T-helper 1 cell (primary cell): ENCODE measurements at regions not wholly inside any gene's neighbourhood (a gene's known extent, or its start where the extent isn't known, plus 50 kb on each side); places are given as distances from the start of the nearest gene placed in this dataset.
"Not testable (repeated sequence)": the region's sequence is repeated elsewhere in the genome, so short reads cannot be mapped to it uniquely, and the experiment has no call there.

Source experiments
- DNase-seq, 5 donors: peaks; one replicate each; pipeline ENCODE4 v3.0.0-alpha.2; 2012 to 2020

- DNase-seq = not testable (repeated sequence)
Observed at GRCh38 chr1:223952801-223953200, 107.1 kb upstream of the TP53BP2 start.

- not testable (repeated sequence) for DNase-seq
Observed at GRCh38 chr1:223951551-223951950, 105.8 kb upstream of the TP53BP2 start.

- not testable (repeated sequence) for DNase-seq
Observed at GRCh38 chr1:223949944-223950343, 104.2 kb upstream of the TP53BP2 start.

GRCh38 chr1:223948041-223948440 lies 102.3 kb upstream of the TP53BP2 start:
- DNase-seq = not testable (repeated sequence)

GRCh38 chr1:223936592-223936991 lies 90.8 kb upstream of the TP53BP2 start:
- not testable (repeated sequence) for DNase-seq

- DNase-seq = not testable (repeated sequence)
Observed at GRCh38 chr1:223931476-223931875, 85.7 kb upstream of the TP53BP2 start.

- DNase-seq = not testable (repeated sequence)
Observed at GRCh38 chr1:223920805-223921204, 75.1 kb upstream of the TP53BP2 start.

GRCh38 chr1:223915476-223915875 lies 69.7 kb upstream of the TP53BP2 start:
- not testable (repeated sequence) for DNase-seq

GRCh38 chr1:223913715-223914114 lies 68.0 kb upstream of the TP53BP2 start:
- not testable (repeated sequence) for DNase-seq

- not testable (repeated sequence) for DNase-seq
Observed at GRCh38 chr1:223907943-223908587, 62.3 kb upstream of the TP53BP2 start.

- not testable (repeated sequence) for DNase-seq
Observed at GRCh38 chr1:223903221-223903620, 57.5 kb upstream of the TP53BP2 start.

GRCh38 chr1:223899775-223900174 lies 54.0 kb upstream of the TP53BP2 start:
- DNase-seq = not testable (repeated sequence)

GRCh38 chr1:223897097-223897496 lies 51.4 kb upstream of the TP53BP2 start:
- not testable (repeated sequence) for DNase-seq

GRCh38 chr1:223895950-223896349 lies 50.2 kb upstream of the TP53BP2 start:
- DNase-seq = not testable (repeated sequence)
